ELR (cell line): ENCODE measurements at regions not wholly inside any gene's neighbourhood (a gene's known extent, or its start where the extent isn't known, plus 50 kb on each side); places are given as distances from the start of the nearest gene placed in this dataset.
"Not testable (repeated sequence)": the region's sequence is repeated elsewhere in the genome, so short reads cannot be mapped to it uniquely, and the experiment has no call there.

Experiments used
- DNase-seq: peaks from one replicate; pipeline ENCODE4 v3.0.0-alpha.2; 2015; ENCODE audit warnings: low read depth

GRCh38 chr18:78457731-78458130, 521.9 kb upstream of the SALL3 start:
- DNase-seq: no peak

GRCh38 chr18:78458356-78458755, 521.3 kb upstream of the SALL3 start:
- no peak for DNase-seq

- no peak for DNase-seq
These were observed 520.0 kb upstream of the SALL3 start for GRCh38 chr18:78459668-78460067.

DNA sequence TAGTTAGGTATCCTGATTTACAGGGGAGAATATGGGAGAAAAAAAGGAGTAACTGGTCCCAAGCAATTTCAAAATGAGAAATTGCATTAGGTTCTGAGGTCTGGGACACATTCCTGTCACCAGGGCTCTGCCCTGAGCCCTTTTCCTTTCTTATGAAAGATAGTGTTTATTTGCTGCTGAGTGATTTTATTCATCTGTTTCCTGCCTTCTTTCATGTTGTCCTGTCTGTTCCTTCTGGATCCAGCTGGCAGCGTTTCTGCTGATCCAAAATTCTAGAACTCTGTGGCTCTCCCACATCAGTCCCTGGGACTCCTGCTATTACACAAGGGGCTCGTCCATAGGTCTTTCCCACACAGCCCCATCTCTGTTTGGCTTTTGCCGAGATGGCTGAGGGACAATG, 519.1 kb upstream of the SALL3 start:
- no peak for DNase-seq

DNA sequence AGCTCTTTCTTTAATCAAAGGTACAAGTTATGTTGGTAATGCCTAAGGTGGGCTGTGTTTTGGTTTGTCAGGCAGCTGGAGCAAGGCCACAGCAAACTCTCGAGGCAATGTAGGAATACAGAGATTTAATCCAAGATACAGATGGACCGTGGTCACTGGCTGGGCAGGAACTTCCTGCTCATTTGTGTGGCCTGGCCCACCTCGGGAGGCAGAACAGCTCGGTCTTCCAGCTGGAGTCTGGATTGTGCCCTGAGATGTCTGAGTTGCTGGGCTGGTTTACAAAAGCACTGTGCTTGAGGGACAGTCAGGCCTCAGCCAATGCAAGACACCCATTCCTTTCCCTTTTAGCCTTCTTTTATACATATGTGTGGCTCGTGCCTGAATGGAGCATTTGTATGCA, 506.1 kb upstream of the SALL3 start:
- DNase-seq: no peak

- DNase-seq: no peak
These were observed 501.8 kb upstream of the SALL3 start for GRCh38 chr18:78477840-78478239.

- no peak for DNase-seq
These were observed 500.2 kb upstream of the SALL3 start for GRCh38 chr18:78479443-78479842.

- DNase-seq: no peak
These were observed 499.2 kb upstream of the SALL3 start for GRCh38 chr18:78480262-78481054.

DNA sequence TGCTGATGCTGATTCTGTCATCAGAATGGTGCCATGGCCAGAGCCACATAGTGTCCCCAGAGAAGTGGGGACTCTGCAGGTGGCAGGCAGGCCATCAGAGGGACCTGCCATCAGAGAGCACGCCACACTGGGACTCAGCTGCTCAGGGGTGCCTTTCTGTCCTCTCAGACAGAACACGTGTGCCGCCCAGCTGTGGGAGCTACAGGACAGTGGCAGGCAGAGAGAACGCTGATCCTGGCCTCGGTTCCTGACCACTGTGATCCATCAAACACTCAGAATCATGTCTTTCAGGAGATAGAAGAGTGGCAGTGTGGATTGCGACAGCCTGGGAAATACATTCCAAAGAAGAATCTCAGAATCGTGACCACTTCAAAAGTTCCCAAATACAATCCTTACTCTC, 497.2 kb upstream of the SALL3 start:
- no peak for DNase-seq

DNA sequence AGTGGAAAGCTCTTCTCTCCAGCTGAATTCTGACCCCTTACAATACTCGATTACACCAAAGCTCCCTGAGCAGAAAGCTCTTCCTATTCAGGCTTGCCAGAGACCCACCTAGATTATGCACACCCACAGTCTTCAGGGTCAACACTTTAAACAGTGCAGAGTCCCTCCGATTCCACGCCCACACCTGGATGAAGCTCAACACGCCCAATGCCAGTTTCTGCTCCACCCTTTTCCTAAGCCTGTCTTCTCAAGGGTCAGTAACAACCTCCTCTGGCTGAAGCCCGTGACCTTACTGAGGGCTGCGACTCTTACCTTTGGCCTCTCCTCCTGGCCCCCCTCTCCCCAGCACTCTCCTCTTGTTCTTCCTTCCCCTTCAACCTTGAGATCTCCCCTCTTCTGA, 492.0 kb upstream of the SALL3 start:
- no peak for DNase-seq

- no peak for DNase-seq
These were observed 487.4 kb upstream of the SALL3 start for GRCh38 chr18:78492064-78492812.

- DNase-seq: no peak
These were observed 486.7 kb upstream of the SALL3 start for GRCh38 chr18:78492813-78493371.

- not testable (repeated sequence) for DNase-seq
These were observed 486.1 kb upstream of the SALL3 start for GRCh38 chr18:78493490-78493889.

DNA sequence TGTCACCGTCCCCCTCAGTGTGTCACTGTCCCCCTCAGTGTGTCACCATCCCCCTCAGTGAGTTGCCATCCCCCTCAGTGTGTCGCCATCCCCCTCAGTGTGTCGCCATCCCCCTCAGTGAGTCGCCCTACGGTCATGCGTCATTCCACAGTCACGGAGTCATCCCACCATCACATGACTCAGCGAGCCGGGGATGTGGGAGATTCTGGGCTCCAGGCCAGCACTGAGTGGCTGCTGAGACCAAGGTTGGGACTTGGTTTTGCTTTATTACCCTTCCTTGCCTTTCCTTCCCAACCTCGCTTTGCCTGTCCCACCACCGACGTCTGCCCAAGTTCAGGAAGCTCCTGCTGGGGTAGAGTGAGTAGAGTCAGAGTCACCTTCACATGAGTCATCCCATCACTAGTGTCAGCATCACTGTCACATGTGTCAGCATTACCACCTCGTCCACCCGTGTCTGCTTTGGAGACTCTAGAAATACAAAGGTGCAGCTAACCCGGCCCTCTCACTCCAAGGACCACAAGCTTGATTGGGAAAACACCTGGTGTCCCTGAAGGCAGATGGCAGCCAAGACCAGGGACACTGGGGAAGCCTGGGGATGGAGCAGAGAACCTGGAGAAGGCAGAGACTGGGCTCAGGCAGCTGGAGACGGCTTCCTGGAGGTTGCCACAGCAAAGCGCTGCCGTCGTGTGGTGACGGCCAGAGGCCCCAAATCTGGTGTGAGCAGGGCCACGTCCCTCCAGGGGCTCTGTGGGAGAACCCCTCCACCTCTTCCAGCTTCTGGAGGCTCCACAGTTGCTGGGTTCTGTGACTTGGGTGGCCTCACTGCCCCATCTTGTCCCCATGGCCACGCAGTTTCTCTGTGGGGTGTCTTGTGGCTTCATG, 485.2 kb upstream of the SALL3 start:
- DNase-seq: peak; percentile 0

DNA sequence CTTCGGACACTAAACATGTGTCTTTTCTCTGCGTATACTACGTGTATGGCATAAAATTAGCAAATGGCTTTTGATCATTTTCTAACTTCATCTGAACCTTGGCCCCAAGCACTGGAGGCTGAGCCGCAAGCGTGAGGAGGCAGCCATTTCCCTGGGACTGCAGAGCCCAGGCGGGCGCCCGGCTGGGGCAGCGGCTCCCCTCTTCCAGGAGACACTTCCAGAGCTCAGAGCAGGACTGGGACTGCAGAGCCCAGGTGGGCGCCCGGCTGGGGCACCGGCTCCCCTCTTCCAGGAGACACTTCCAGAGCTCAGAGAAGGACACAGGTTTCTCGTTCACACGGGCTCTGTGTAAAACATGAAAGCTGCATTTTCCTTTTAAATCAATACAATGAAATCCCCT, 484.1 kb upstream of the SALL3 start:
- no peak for DNase-seq

DNA sequence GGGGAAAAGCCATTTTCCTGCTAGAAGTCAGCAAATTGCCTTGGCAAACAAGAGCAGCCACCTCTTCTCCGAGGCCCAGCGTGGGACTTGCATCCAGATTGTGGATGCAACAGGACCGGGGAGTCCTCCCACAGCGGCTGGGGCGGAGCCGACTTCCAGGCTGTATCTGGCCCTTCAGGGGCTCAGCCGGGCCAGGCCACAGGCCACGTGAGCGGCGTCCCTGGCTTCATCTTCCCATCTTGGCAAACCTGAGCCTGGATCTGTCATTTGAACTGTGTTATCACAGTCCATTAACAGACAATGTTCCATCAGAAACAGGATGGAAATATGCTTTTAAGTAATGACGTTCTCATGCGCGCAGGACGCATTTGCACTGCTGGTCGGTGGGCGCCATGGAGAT, 483.5 kb upstream of the SALL3 start:
- DNase-seq: no peak

- DNase-seq: no peak
These were observed 482.0 kb upstream of the SALL3 start for GRCh38 chr18:78497641-78498040.

DNA sequence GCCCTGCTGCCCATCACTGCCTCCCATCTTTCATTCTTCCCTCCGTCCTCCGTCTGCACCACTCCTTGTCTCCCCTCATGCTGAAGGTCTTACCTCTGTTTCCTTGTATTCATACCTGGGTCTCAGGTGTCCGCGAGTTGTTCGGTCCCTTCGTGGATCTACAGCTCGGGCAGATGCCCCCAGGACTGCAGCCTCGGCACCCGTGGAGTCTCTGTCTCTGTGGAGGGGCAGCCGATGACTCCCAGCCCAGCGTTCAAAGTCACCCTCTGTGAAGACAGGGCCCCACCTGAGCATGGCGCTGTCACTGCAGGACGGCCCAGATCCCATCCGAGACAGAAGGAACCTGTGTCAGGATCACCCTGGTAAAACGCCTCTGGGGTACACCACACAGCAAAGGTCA, 480.0 kb upstream of the SALL3 start:
- no peak for DNase-seq

DNA sequence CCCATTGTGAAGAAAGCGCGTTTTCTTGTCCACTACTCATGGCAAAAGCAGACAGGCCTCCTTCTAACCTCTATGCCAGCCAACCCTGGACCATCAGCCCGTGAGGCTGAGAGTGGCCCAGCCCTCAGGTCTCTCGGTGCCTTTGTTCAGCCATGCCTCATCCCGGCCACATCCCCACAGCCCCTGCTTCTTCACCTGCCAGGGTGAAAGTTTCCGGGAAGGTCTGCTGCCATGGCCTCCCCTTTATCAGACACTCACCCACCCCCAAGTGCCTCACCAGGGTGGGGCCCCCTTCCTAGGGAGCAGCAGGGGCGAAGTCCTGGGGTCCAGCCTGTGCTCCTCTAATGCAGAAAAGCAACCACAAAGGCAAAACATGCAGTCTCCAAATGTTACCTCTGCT, 478.4 kb upstream of the SALL3 start:
- DNase-seq: no peak

GRCh38 chr18:78503129-78503528, 476.5 kb upstream of the SALL3 start:
- DNase-seq: no peak

DNA sequence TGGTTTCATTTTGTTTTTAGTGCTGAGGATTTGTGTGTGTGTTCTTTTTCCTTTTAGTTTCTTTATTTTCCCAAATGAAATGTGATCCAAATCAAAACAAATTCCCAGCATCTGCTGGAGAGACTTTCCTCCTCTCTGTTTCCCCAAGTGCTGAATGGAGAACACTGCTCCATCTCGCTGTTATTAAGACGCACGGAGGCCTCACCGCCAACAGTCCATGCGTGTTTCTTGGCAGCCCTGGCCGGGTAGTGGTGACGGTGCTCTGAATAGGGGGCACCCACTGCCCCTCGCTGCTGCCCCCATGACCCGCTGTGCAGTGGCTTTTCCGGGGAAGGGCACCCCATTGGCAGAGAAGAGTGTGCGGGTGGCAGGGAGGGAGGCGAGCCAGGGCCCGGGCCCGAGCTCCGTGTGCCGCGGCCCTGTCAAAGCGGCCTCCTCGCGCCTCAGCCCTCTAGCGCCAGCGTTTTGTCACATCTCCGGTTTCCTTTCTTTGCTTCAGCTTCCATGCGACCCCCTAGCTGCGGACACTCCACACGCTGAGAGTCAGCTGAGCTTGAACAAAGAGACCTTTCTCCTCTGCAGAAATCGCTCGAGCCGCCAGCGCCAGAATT, 473.7 kb upstream of the SALL3 start:
- no peak for DNase-seq

DNA sequence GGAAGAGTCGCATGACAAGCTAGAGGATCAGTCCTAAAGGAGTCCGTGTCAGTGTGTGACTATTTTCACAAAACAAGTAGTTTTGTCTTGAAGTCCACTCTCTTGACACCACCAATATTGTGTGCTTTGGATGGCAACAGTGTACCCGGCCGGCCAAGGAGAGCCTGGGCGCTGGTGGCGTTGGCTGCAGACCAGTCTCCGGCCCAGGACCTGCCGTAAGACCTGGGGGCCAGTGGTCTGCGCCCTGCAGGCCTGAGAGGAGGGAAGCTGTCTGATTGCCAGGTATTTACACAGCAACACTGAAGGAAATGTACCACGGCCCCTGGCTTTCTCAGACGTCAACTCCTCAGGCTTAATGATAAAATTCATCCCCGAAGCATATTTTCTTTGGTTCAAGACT, 472.4 kb upstream of the SALL3 start:
- no peak for DNase-seq
